A172 (cell line): ENCODE measurements at regions not wholly inside any gene's neighbourhood (a gene's known extent, or its start where the extent isn't known, plus 50 kb on each side); places are given as distances from the start of the nearest gene placed in this dataset.
A peak's percentile ranks its signal among the peaks of the same experiment; 100 is the strongest.
"Not testable (repeated sequence)": the region's sequence is repeated elsewhere in the genome, so short reads cannot be mapped to it uniquely, and the experiment has no call there.

Source experiments
- DNase-seq: peaks from one replicate; pipeline ENCODE4 v3.0.0-alpha.2; 2015; ENCODE audit warnings: low spot score

- DNase-seq = no peak
Observed at GRCh38 chr2:106009096-106009495, 185.0 kb downstream of the UXS1 start.

GRCh38 chr2:106004851-106005250 lies 189.2 kb downstream of the UXS1 start:
- no peak for DNase-seq

- no peak for DNase-seq
Observed at GRCh38 chr2:105999211-105999989, 194.7 kb downstream of the UXS1 start.

GRCh38 chr2:105997711-105998110 lies 196.4 kb downstream of the UXS1 start:
- no peak for DNase-seq

- no peak for DNase-seq
Observed at GRCh38 chr2:105990624-105991023, 203.5 kb downstream of the UXS1 start.

- DNase-seq = not testable (repeated sequence)
Observed at GRCh38 chr2:105989803-105990202, 204.3 kb downstream of the UXS1 start.

GRCh38 chr2:105989070-105989469 lies 205.0 kb downstream of the UXS1 start:
- DNase-seq = no peak

- DNase-seq = no peak
Observed at GRCh38 chr2:105977807-105978206, 216.3 kb downstream of the UXS1 start.

GRCh38 chr2:105977212-105977611 lies 216.9 kb downstream of the UXS1 start:
- DNase-seq = peak; percentile 77

- no peak for DNase-seq
Observed at GRCh38 chr2:105974812-105975211, 219.3 kb downstream of the UXS1 start.

GRCh38 chr2:105972927-105973326 lies 221.2 kb downstream of the UXS1 start:
- DNase-seq = no peak

GRCh38 chr2:105972246-105972645 lies 221.9 kb downstream of the UXS1 start:
- no peak for DNase-seq

- DNase-seq = no peak
Observed at GRCh38 chr2:105969552-105969951, 224.5 kb downstream of the UXS1 start.

- DNase-seq = no peak
Observed at GRCh38 chr2:105962221-105962620, 217.5 kb downstream of the NCK2 start.

- no peak for DNase-seq
Observed at GRCh38 chr2:105961599-105962146, 217.0 kb downstream of the NCK2 start.

GRCh38 chr2:105959357-105959756 lies 214.6 kb downstream of the NCK2 start:
- DNase-seq = no peak

- DNase-seq = no peak
Observed at GRCh38 chr2:105954891-105955290, 210.2 kb downstream of the NCK2 start.

- no peak for DNase-seq
Observed at GRCh38 chr2:105953942-105954341, 209.2 kb downstream of the NCK2 start.

GRCh38 chr2:105952131-105952530 lies 207.4 kb downstream of the NCK2 start:
- no peak for DNase-seq

- DNase-seq = no peak
Observed at GRCh38 chr2:105951384-105951694, 206.6 kb downstream of the NCK2 start.

- no peak for DNase-seq
Observed at GRCh38 chr2:105950521-105951383, 206.0 kb downstream of the NCK2 start.

- no peak for DNase-seq
Observed at GRCh38 chr2:105943977-105944376, 199.3 kb downstream of the NCK2 start.
